ENCODE measurements at regions not wholly inside any gene's neighbourhood (a gene's known extent, or its start where the extent isn't known, plus 50 kb on each side); places are given as distances from the start of the nearest gene placed in this dataset.
A peak's percentile ranks its signal among the peaks of the same experiment; 100 is the strongest.
"Not testable (repeated sequence)": the region's sequence is repeated elsewhere in the genome, so short reads cannot be mapped to it uniquely, and the experiment has no call there.

GRCh38 chr7:136527554-136527953 is 340.9 kb upstream of the CHRM2 start:
- no peak for DNase-seq

GRCh38 chr7:136526408-136527105 is 341.9 kb upstream of the CHRM2 start:
- DNase-seq: no peak

- DNase-seq: no peak
Measured at GRCh38 chr7:136523571-136523970, 344.9 kb upstream of the CHRM2 start.

GRCh38 chr7:136517971-136518370 is 350.5 kb upstream of the CHRM2 start:
- DNase-seq: no peak

GRCh38 chr7:136514776-136515175 is 353.7 kb upstream of the CHRM2 start:
- DNase-seq: no peak

- DNase-seq: no peak
Measured at GRCh38 chr7:136513744-136514143, 354.7 kb upstream of the CHRM2 start.

GRCh38 chr7:136509466-136509865 is 359.0 kb upstream of the CHRM2 start:
- DNase-seq: no peak

- DNase-seq: no peak
Measured at GRCh38 chr7:136502162-136502561, 366.3 kb upstream of the CHRM2 start.

- no peak for DNase-seq
Measured at GRCh38 chr7:136501151-136501550, 367.3 kb upstream of the CHRM2 start.

GRCh38 chr7:136496551-136496950 is 371.9 kb upstream of the CHRM2 start:
- no peak for DNase-seq

GRCh38 chr7:136495081-136495480 is 373.4 kb upstream of the CHRM2 start:
- no peak for DNase-seq

- no peak for DNase-seq
Measured at GRCh38 chr7:136492366-136492765, 376.1 kb upstream of the CHRM2 start.

- no peak for DNase-seq
Measured at GRCh38 chr7:136489808-136490207, 378.6 kb upstream of the CHRM2 start.

- DNase-seq: no peak
Measured at GRCh38 chr7:136480901-136481300, 387.6 kb upstream of the CHRM2 start.

GRCh38 chr7:136479922-136480321 is 388.5 kb upstream of the CHRM2 start:
- no peak for DNase-seq

- DNase-seq: no peak
Measured at GRCh38 chr7:136470179-136470578, 398.3 kb upstream of the CHRM2 start.

GRCh38 chr7:136452949-136453348 is 415.5 kb upstream of the CHRM2 start:
- no peak for DNase-seq

GRCh38 chr7:136446751-136447150 is 421.7 kb upstream of the CHRM2 start:
- no peak for DNase-seq

- no peak for DNase-seq
Measured at GRCh38 chr7:136441835-136442234, 426.6 kb upstream of the CHRM2 start.

- DNase-seq: not testable (repeated sequence)
Measured at GRCh38 chr7:136431736-136432135, 436.7 kb upstream of the CHRM2 start.

- no peak for DNase-seq
Measured at GRCh38 chr7:136424058-136424457, 444.4 kb upstream of the CHRM2 start.

GRCh38 chr7:136419740-136420139 is 442.6 kb upstream of the MTPN start:
- not testable (repeated sequence) for DNase-seq

GRCh38 chr7:136412952-136413351 is 435.8 kb upstream of the MTPN start:
- no peak for DNase-seq

GRCh38 chr7:136405931-136406777 is 429.0 kb upstream of the MTPN start:
- DNase-seq: peak; percentile 7

Measured in NCI-H446 treated with DMSO at 0.1 percent for 48 hours (cell line).